K562 (cell line): ENCODE measurements at regions not wholly inside any gene's neighbourhood (a gene's known extent, or its start where the extent isn't known, plus 50 kb on each side); places are given as distances from the start of the nearest gene placed in this dataset.

Experiments
- ATAC-seq: fragments of 200-7000 bp; cut with Tn5 transposase; 3 replicates; pipeline ENCODE4 v1.9.1; 2020; ENCODE audit warnings: moderate library complexity
- BruUV-seq: library from RNA; stranded (reverse); fragments of 400-500 nt; replicated peaks from 2 replicates; lab custom pipeline; 2021; lab: Mats Ljungman, UMichigan
- CTCF ChIA-PET: fragments of 300-600 bp; formaldehyde crosslinking; extraction: SDS; loops from one replicate; lab custom pipeline; 2021; ENCODE audit warnings: low intra/inter-chr PET ratio; lab: Yijun Ruan, JAX
- POLR2A ChIA-PET: fragments of 300-600, 350-650 bp; sonication (Branson Sonifier 250); formaldehyde crosslinking; extraction: SDS; loops from one replicate; lab custom pipeline; 2021; ENCODE audit warnings: antibody characterized with exemption, inconsistent platforms; lab: Yijun Ruan, JAX
- DNase-seq, 4 experiments: peaks; one replicate each; pipeline versions ENCODE4 v3.0.0 to v3.0.0-alpha.2; 2011 to 2018; ENCODE audit warnings: low spot score in 3 of 4, mixed read lengths in 3 of 4; ENCODE audit errors: extremely low read depth in 1 of 4
- FAIRE-seq: peaks from 2 replicates; lab custom pipeline; 2011; peaks lifted over from hg19 to GRCh38; lab: Jason Lieb, UNC
- H2AFZ ChIP-seq: 2 replicates; pipeline ENCODE4 v1.6.0; 2011; ENCODE audit warnings: low read depth, low read length, control low read depth, inconsistent platforms
- H3K27ac ChIP-seq: fragments of 200-600 bp; 3 replicates; pipeline ENCODE4 v1.8.0; 2011; ENCODE audit warnings: low read depth, mild to moderate bottlenecking, control low read depth, inconsistent platforms, low read length, moderate library complexity, mixed read lengths; ENCODE audit errors: extremely low read depth
- H3K27me3 ChIP-seq, 2 experiments: fragments of 300-600 bp in 1 of 2; 2 replicates in 1 of 2; 3 replicates in 1 of 2; pipeline versions ENCODE4 v1.6.0 to v1.8.0; 2011; ENCODE audit warnings: inconsistent platforms in 2 of 2, low read length in 2 of 2, mild to moderate bottlenecking in 1 of 2, mixed read lengths in 1 of 2, moderate library complexity in 1 of 2; ENCODE audit not compliant: control insufficient read depth in 2 of 2, insufficient read depth in 2 of 2
- H3K36me3 ChIP-seq: fragments of 300-600 bp; 3 replicates; pipeline ENCODE4 v1.8.0; 2011; ENCODE audit warnings: mild to moderate bottlenecking, low read length, inconsistent platforms; ENCODE audit not compliant: control insufficient read depth, insufficient read depth
- H3K4me1 ChIP-seq, 2 experiments: fragments of 200-600 bp in 1 of 2; replicated peaks in 1 of 2; 2 replicates in 1 of 2; 3 replicates in 1 of 2; pipeline versions ENCODE4 v1.5.1 to v1.8.0; 2011; ENCODE audit warnings: inconsistent platforms in 2 of 2, low read length in 2 of 2, mild to moderate bottlenecking in 1 of 2, mixed read lengths in 1 of 2, moderate library complexity in 1 of 2; ENCODE audit not compliant: control insufficient read depth in 2 of 2, insufficient read depth in 2 of 2
- H3K4me2 ChIP-seq: 2 replicates; pipeline ENCODE4 v1.6.1; 2011; ENCODE audit warnings: low read length, control low read depth, inconsistent platforms, mixed read lengths; ENCODE audit not compliant: insufficient read depth
- H3K4me3 ChIP-seq: fragments of 200-600 bp; sonication (generic), shearing (Covaris generic); 2 replicates; pipeline ENCODE4 v1.5.1; 2016; ENCODE audit warnings: control low read depth, inconsistent platforms
- H3K79me2 ChIP-seq: fragments of 200-600 bp; 3 replicates; pipeline ENCODE4 v1.8.0; 2011; ENCODE audit warnings: low read length, inconsistent platforms; ENCODE audit not compliant: control insufficient read depth, insufficient read depth
- H3K9ac ChIP-seq, 2 experiments: 2 replicates each; pipeline versions ENCODE4 v1.6.0 to v1.6.1; 2011; ENCODE audit warnings: low read depth in 2 of 2, low read length in 2 of 2, control low read depth in 1 of 2, inconsistent platforms in 1 of 2, mild to moderate bottlenecking in 1 of 2, mixed read lengths in 1 of 2; ENCODE audit not compliant: insufficient read depth in 1 of 2
- H3K9me1 ChIP-seq: one replicate; pipeline ENCODE4 v1.6.0; 2011; ENCODE audit warnings: inconsistent platforms, mild to moderate bottlenecking, low read length, moderate library complexity; ENCODE audit not compliant: control insufficient read depth, insufficient read depth
- H3K9me3 ChIP-seq: replicated peaks from 2 replicates; pipeline ENCODE4 v1.5.1; 2011; ENCODE audit warnings: low read depth, low read length, inconsistent platforms; ENCODE audit not compliant: control insufficient read depth, insufficient read depth
- H4K20me1 ChIP-seq: replicated peaks from 2 replicates; pipeline ENCODE4 v1.6.1; 2011; ENCODE audit warnings: low read length, inconsistent platforms, mixed read lengths; ENCODE audit not compliant: control insufficient read depth, insufficient read depth
- BCL6 ChIP-seq: fragments of 250-450 bp; sonication (Bioruptor Pico); IDR thresholded peaks from 2 replicates; pipeline ENCODE4 v1.4.0; 2020
- DEAF1 ChIP-seq: fragments of 450-650 bp; formaldehyde crosslinking; IDR thresholded peaks from 2 replicates; pipeline ENCODE4 v1.4.0; 2020; ENCODE audit warnings: mild to moderate bottlenecking, moderate library complexity
- MEF2D ChIP-seq: conservative IDR thresholded peaks from 2 replicates; pipeline ENCODE4 v1.6.1; 2016; ENCODE audit warnings: low read depth, missing genetic modification characterization, missing compliant biosample characterization
- PKNOX1 ChIP-seq: fragments of 450-650 bp; IDR thresholded peaks from 2 replicates; pipeline ENCODE4 v1.6.1; 2016
- RCOR1 ChIP-seq, 2 experiments: IDR thresholded peaks; 2 replicates each; pipeline ENCODE4 v1.6.1; 2012; ENCODE audit warnings: low read depth in 2 of 2, low read length in 2 of 2, borderline replicate concordance in 1 of 2, improper control_type of control experiment in 1 of 2
- TGIF2 ChIP-seq: sonication (generic); formaldehyde crosslinking; IDR thresholded peaks from 2 replicates; pipeline ENCODE4 v1.8.1; 2022; ENCODE audit warnings: mild to moderate bottlenecking, missing genetic modification reagents, moderate library complexity
- ZNF263 ChIP-seq: sonication (generic); formaldehyde crosslinking; IDR thresholded peaks from 2 replicates; pipeline ENCODE4 v1.8.0; 2022; ENCODE audit warnings: mild to moderate bottlenecking, missing genetic modification reagents, borderline replicate concordance
- ZNF324 ChIP-seq: fragments of 250-450 bp; sonication (Bioruptor Pico); IDR thresholded peaks from 2 replicates; pipeline ENCODE4 v1.4.0; 2020; ENCODE audit warnings: mild to moderate bottlenecking
- ZNF592 ChIP-seq: fragments of 450-650 bp; IDR thresholded peaks from 2 replicates; pipeline ENCODE4 v1.6.1; 2017; ENCODE audit warnings: antibody characterized with exemption, mild to moderate bottlenecking
- WGBS: fragments of 100-300 bp; shearing (Covaris generic); methylation state at CpG from one replicate; pipeline ENCODE4 v1.1.6; 2016; ENCODE audit warnings: low coverage, mixed read lengths; ENCODE audit not compliant: insufficient coverage; ENCODE audit errors: missing lambda C conversion rate; 5-methylcytosine and 5-hydroxymethylcytosine counted together
- in situ Hi-C: fragments of 300-500 bp; cut with MboI; formaldehyde crosslinking; loops from 4 replicates; pipeline ENCODE4 v1.15.0; 2018; ENCODE audit warnings: inconsistent platforms, mixed read lengths
- intact Hi-C: fragments of 100-400 bp; cut with micrococcal nuclease; formaldehyde crosslinking; loops from 2 replicates; pipeline ENCODE4 v1.14.2; 2022

- Histone ChIP-seq H4K20me1 (no peaks in the 10 kb centered on the region), H3K4me2 (no peak overlapping the region), H3K9ac (no peak overlapping the region), H3K4me1 (no peaks in the 10 kb centered on the region), H3K79me2 (no peaks in the 10 kb centered on the region), H3K27ac (no peak overlapping the region), H3K4me3 (no peak overlapping the region), H2AFZ (no peak overlapping the region), H3K9me3 (no peaks in the 10 kb centered on the region), H3K27me3 (no peaks in the 10 kb centered on the region; a peak in 1 of 5 replicates), H3K9me1 (no peaks in the 10 kb centered on the region), H3K36me3 (no peaks in the 10 kb centered on the region)
- DNase-seq (no peak), FAIRE-seq (no peak), ATAC-seq (no peak)
- no peak for TF ChIP-seq BCL6 (CRISPR knock-in tag)
- TF ChIP-seq RCOR1 (IDR thresholded peaks at IDR 0.05; ENCODE audit: borderline replicate concordance in 1 of 2, low read depth in 2 of 2, low read length in 2 of 2): no peak
- TF ChIP-seq MEF2D (tag): no peak
- TF ChIP-seq PKNOX1: no peak
- ChIA-PET CTCF (no interaction called here), POLR2A (interaction anchor here (0.6 to 0.9 kb wide), 2 partner anchors 9 to 21 kb away, joined by 3 to 4 read pairs; no protein-coding TSS in a partner anchor)
- in situ Hi-C loops (no loop called here), intact Hi-C loops (no loop called here)
- BruUV-seq: no TSS peak
- WGBS: 0% methylated on average over 1 of the region's 1 CpG
Measured at GRCh38 chr3:31187380-31187779, 292.9 kb upstream of the GADL1 start.

GRCh38 chr3:31188112-31188511, 293.7 kb upstream of the GADL1 start:
- Histone ChIP-seq H3K4me3 (no peak overlapping the region), H3K4me1 (no peaks in the 10 kb centered on the region), H3K9me1 (no peaks in the 10 kb centered on the region), H3K4me2 (no peak overlapping the region), H2AFZ (no peak overlapping the region), H3K36me3 (no peaks in the 10 kb centered on the region), H3K27ac (no peak overlapping the region), H4K20me1 (no peaks in the 10 kb centered on the region), H3K27me3 (no peaks in the 10 kb centered on the region), H3K9ac (no peak overlapping the region), H3K79me2 (no peaks in the 10 kb centered on the region), H3K9me3 (no peaks in the 10 kb centered on the region)
- intact Hi-C loops (no loop called here), in situ Hi-C loops (no loop called here)
- no peak for FAIRE-seq
- no TSS peak for BruUV-seq
- WGBS: under 1% methylated on average over 6 of the region's 6 CpGs
- no peak for ATAC-seq
- ChIA-PET POLR2A (interaction anchor here (0.6 to 0.9 kb wide), 2 partner anchors 8 to 21 kb away, joined by 3 to 4 read pairs; no protein-coding TSS in a partner anchor), CTCF (no interaction called here)
- no peak for DNase-seq
- TF ChIP-seq ZNF324 (CRISPR knock-in tag): no peak
- no peak for TF ChIP-seq TGIF2 (CRISPR knock-in tag)
- TF ChIP-seq DEAF1 (CRISPR knock-in tag): no peak
- no peak for TF ChIP-seq ZNF263 (CRISPR knock-in tag)
- no peak for TF ChIP-seq ZNF592
